ENCODE measurements at regions not wholly inside any gene's neighbourhood (a gene's known extent, or its start where the extent isn't known, plus 50 kb on each side); places are given as distances from the start of the nearest gene placed in this dataset.

DNA sequence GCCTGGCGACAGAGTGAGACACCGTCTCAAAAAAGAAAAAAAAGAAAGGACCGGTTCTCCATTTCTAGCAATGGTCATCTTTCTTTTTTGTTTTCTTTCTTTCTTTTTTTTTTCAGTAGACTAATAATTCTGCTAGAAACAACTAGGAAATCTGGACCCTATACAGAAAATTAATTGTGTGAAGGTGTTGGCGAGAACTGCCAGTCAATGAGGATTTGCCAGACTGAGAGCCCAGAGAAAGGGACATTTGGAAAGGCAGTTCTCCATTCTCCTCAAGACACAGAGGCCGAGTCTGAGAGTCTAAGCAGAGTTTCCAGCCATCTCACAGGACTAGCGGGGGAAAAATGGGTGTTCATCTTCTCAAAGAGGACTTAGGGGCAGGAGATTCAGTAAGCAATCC lies 123.6 kb upstream of the GPC1 start:
- peaks cover 1% of the 10 kb centered on the region for H3K27me3 Mint-ChIP-seq
- no peaks in the 10 kb centered on the region for H3K9me3 Mint-ChIP-seq
- no peak overlapping the region for H3K4me3 Mint-ChIP-seq
- no peak overlapping the region for H3K27ac Mint-ChIP-seq
- H3K4me1 Mint-ChIP-seq: no peaks in the 10 kb centered on the region
- DNase-seq (ENCODE audit: low spot score in 2 of 2) (no peak), ATAC-seq (ENCODE audit: low read depth) (no peak)
- H3K36me3 Mint-ChIP-seq: no peaks in the 10 kb centered on the region

DNA sequence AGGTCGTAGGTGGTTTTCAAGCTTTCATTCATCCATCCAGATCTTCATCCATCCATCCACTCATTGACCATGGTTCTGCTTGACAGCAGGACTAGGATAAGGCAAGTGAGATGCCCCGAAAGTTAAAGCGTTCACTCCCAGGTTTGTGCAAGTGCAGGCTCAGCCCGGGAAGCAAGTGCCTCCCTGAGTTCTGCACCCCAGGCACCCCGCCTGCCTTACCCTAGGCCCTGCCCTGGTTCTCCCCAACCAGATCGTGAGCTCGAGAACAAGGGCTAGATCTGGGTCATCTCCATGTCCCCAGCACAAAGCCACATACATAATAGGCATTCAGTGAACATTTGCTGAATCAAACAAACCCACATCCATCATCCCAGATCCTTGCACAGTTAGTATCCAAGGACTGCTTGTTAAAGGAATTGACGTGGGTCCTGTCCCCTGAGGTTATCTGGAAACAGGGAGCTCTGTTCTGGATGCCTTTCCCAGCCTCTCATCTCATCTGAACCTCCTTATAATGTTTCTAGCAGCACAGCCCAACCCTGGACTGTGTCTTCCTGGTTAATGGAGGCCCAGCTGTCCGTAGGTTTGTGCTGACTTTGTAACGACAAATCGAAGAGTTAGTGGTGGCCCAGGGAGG lies 116.1 kb upstream of the GPC1 start:
- H3K36me3 Mint-ChIP-seq: no peaks in the 10 kb centered on the region
- H3K9me3 Mint-ChIP-seq: no peaks in the 10 kb centered on the region
- ATAC-seq (ENCODE audit: low read depth): no peak
- no peaks in the 10 kb centered on the region for H3K4me1 Mint-ChIP-seq
- H3K27ac Mint-ChIP-seq: no peak overlapping the region
- peaks cover 7% of the 10 kb centered on the region for H3K27me3 Mint-ChIP-seq
- DNase-seq (ENCODE audit: low spot score in 2 of 2): no peak
- no peak overlapping the region for H3K4me3 Mint-ChIP-seq

DNA sequence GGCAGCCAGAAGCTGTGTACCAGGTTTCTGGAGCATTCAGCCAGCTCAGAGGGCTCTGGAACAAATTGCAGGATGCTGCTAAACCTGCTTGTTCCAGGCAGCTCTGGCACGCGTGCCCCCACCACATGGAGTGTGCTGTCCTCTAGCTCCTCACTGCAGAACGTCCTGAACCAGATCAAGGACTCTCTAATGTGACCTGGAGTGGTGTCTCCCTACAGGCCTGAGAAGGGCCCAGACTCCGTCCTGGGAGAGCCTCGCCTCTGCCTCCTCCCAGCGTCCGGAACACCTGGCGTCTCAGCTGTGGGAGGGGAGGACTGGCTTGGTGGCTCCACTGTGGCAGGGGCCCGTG lies 115.6 kb upstream of the GPC1 start:
- no peak for DNase-seq (ENCODE audit: low spot score in 2 of 2)
- peaks cover 7% of the 10 kb centered on the region for H3K27me3 Mint-ChIP-seq
- no peaks in the 10 kb centered on the region for H3K9me3 Mint-ChIP-seq
- no peak for ATAC-seq (ENCODE audit: low read depth)
- H3K27ac Mint-ChIP-seq: no peak overlapping the region
- H3K36me3 Mint-ChIP-seq: no peaks in the 10 kb centered on the region
- no peaks in the 10 kb centered on the region for H3K4me1 Mint-ChIP-seq
- no peak overlapping the region for H3K4me3 Mint-ChIP-seq

DNA sequence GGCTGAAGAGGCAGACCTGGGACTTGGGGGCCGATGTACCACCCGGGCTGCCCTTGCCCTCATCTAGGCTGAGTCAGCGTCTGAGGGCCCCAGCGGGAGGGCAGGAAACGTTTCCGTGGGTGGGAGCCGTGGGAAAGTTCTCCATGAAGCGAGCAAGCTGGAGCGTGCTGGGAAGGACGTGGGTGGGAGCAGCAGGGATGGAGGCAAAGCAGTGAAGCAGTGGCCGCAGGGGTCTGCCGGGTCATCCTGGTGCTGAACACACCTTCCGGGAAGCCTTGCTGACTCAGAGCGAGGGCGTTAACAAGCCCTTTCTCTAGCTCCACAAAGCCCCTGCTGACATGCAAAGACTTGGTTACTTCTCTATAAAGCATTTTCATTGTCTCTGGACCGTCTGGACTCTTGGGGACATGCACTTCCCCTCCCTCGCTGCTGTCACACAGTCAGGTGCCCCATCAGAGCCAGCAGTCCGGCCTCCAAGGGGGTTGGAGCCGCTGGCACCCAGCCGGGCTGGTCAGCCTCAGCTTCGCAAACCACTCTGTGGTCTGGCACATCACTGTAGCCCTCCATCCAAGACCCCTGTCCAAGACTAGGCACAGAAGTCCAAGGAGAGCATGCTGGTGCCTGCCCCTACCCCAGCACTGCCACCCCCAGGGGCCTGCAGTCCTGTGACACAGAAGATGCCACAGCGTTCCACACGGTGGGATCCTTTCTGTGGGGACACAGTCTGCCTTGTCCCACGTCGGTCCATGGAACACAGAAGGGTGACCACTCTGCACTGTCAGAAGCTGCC lies 115.1 kb upstream of the GPC1 start:
- Mint-ChIP-seq H3K27ac (no peak overlapping the region), H3K36me3 (no peaks in the 10 kb centered on the region), H3K9me3 (no peaks in the 10 kb centered on the region), H3K4me3 (no peak overlapping the region), H3K4me1 (no peaks in the 10 kb centered on the region), H3K27me3 (peaks cover 7% of the 10 kb centered on the region)
- ATAC-seq (ENCODE audit: low read depth) (no peak), DNase-seq (ENCODE audit: low spot score in 2 of 2) (no peak)

DNA sequence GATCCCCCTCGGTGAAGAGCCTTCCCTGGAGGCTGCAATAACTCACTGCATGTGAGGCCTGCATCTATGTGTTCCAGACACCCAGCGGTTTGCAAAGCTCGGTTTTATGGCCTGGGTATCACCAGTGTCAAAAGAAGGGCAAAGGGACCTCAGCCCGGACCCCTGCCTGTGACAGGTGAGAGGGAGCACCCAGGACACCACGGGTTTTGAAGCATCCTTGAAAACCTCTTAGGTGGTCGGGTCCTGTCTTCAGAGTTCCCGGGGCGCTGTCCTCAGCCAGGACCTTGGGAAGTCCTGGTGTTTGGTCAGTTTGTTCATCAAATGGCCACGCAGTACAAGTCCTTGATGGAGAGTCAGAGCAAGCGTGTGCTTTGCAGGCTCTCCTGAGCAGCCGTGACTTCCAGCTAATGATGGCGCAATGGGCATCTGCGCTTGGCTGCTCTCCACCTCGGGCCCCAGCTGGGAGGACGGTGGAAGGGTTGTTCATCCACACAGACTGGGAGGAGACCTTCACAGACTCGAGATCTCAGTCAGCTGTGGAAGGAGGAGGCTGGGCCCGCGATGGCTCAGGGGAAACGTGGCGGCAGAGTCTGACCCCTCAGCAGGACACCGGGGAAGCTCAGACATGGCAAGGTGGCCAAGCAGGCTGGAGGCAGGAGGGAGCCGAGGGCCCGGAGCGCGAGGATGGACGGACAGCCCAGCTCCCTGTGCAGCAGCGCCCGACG lies 113.1 kb upstream of the GPC1 start:
- Mint-ChIP-seq H3K36me3 (no peaks in the 10 kb centered on the region), H3K9me3 (no peaks in the 10 kb centered on the region), H3K27ac (no peak overlapping the region), H3K4me1 (no peaks in the 10 kb centered on the region), H3K4me3 (no peak overlapping the region), H3K27me3 (peaks cover 3% of the 10 kb centered on the region)
- no peak for DNase-seq (ENCODE audit: low spot score in 2 of 2)
- ATAC-seq (ENCODE audit: low read depth): no peak

DNA sequence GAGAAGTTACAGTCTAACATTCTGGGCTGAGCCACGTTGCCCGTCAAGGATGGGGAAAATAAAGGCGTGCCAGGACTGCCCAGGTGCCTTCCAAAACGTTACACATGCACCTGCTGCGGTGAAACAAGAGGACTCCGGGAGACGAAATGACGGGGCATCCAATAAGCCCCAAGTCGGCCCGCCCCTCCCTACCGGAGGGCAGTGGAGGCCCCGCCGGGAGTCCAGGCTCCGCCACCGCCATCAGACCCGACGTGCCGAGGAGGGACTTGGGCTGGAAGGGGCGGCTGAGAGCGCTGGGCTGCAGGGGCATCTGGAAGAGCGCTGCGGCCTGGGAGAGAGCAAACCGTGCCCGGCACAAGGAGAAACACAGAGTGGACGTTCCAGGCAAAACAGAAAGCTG lies 112.5 kb upstream of the GPC1 start:
- Mint-ChIP-seq H3K27me3 (peaks cover 3% of the 10 kb centered on the region), H3K27ac (no peak overlapping the region), H3K9me3 (no peaks in the 10 kb centered on the region), H3K36me3 (no peaks in the 10 kb centered on the region), H3K4me3 (no peak overlapping the region), H3K4me1 (no peaks in the 10 kb centered on the region)
- ATAC-seq (ENCODE audit: low read depth): no peak
- DNase-seq (ENCODE audit: low spot score in 2 of 2): no peak

DNA sequence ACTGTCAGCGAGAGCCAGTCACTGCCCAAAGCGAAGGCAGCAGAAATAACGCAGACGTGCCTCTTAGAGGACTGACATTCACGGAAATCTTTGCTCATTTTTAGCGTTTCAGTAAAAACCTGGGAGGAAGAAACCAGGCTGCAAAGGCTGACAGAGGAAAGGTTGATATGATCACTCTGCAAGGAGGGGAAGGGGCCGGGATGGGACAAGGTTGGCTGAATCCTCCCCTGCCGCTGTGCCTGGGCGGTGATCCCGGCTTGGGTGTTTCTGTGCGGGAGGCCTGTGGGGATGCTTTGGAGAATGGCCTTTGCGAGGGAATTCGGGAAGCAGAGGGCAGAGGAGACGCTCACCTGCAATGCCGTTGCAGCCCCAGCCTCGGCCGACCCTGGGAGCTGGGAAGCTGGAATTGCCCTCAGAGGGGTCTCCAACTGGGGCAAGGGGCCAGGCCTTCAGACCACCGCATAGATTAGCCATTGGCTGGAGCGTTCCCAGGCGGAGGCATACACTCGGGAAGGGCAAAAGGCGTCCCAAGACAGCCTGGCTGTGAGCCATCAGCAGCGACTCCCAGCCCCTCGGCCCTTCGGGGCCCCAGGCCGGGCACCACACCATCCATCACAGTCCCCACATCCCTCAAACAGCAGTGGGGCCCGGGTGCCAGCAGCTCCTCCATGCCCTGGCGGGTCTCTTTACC lies 111.7 kb upstream of the GPC1 start:
- ATAC-seq (ENCODE audit: low read depth): no peak

DNA sequence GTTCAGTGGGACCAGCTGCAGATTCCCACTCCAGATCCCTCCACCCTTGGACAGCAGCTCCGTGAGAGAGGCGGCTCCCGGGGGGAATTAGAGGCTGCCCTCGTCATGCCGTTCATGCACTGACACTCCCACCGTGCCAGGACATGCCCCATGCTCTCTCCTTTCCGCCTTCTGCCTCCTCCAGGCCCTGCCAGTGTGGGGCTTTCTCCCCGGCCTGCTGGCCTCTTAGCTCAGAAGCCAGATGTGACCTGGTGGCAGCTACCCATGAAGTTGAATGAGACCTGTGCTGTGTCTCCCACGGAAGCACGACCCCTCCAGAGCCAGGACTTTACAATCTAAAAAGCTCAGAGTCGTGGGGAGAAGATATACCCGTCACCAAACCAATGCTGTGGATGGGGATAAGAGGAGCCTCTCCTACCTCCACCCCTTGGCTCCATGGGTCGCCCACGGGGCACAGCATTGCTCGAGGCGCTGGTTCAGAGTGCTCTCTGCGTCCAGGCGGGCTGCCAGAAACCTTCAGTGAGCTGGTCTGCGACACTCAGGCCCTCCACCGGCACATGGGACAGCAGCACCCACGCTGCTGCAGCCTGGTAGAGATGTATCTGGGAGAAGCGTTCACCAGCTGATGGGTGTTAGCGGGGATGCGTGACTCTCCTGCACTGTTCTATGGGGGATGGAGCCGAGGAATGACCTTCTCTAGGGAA lies 111.0 kb upstream of the GPC1 start:
- Mint-ChIP-seq H3K4me3 (no peak overlapping the region), H3K4me1 (no peaks in the 10 kb centered on the region), H3K36me3 (no peaks in the 10 kb centered on the region), H3K27ac (no peak overlapping the region), H3K9me3 (no peaks in the 10 kb centered on the region), H3K27me3 (no peaks in the 10 kb centered on the region)
- DNase-seq (ENCODE audit: low spot score in 2 of 2) (no peak), ATAC-seq (ENCODE audit: low read depth) (no peak)

More for the DNA sequence above, 111.7 kb upstream of the GPC1 start:
- DNase-seq (ENCODE audit: low spot score in 2 of 2): no peak
- Mint-ChIP-seq H3K27ac (no peak overlapping the region), H3K4me1 (no peaks in the 10 kb centered on the region), H3K36me3 (no peaks in the 10 kb centered on the region), H3K9me3 (no peaks in the 10 kb centered on the region), H3K27me3 (no peaks in the 10 kb centered on the region), H3K4me3 (no peak overlapping the region)

DNA sequence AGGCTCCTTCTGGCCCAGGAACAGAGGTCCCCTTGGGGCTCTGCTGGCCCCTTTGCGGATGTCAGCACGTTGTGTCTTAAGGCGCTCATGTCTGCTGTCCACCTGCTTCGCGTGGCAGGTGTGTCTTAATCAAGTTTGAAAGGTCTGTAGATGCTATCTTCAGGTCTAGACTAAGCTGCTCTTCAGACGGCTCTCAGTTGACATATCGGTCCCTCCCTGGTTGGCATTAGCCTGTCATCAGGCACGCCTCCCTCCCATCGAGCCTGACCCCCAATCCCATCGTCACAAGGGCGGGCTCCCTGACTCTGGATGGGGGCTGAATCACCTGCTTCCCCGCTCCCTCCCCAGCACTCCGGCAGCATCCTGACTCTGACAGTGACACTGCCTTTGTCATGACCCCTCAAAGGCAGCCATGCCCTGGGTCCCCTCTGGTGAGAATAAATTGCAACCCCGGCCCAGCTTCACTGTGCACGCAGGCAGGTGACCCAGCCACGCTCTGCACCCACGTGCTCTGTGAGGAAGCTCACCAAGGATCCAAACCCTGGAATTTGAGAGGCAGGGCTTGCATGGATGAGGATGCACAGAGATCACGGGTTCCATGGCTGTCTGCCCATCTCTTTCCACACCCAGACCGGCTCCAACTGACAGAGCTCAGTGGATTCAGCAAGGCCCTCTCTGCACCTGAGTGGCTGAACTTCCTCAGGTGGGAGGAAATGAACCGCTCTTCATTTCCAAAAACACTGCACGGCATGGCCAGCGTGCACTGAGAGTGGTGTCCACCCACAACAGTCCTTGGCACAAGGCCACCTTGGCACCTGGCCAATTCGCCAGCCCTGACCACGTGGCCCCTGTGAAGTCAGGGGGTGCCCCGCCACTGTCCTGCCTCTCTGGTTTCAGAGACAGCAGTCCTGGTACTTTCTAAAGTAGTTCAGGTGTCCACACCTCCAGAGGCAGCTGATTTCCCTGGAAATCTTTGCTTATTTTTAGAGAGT lies 110.2 kb upstream of the GPC1 start:
- no peak for DNase-seq (ENCODE audit: low spot score in 2 of 2)
- H3K27me3 Mint-ChIP-seq: no peaks in the 10 kb centered on the region

DNA sequence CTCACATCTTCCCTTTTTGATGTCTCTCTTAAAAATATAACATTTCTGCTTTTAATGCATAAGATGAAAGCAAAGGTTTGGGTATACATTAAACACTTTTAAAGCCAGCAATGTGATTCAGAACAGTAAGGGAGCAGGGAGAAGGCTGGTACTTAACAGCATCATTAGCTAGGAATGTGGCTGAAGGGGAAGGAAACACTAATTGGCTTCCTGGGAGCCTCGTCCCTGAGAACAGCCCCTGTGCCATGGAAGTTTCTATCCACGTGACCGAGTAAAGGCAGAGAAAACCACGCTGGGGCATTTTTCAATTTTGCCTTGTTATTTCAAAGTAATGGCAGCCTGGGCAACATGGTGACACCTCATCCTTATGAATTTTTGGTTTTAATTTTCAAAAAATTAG lies 109.2 kb upstream of the GPC1 start:
- H3K27ac Mint-ChIP-seq: no peak overlapping the region
- no peaks in the 10 kb centered on the region for H3K36me3 Mint-ChIP-seq
- no peaks in the 10 kb centered on the region for H3K27me3 Mint-ChIP-seq
- H3K4me1 Mint-ChIP-seq: no peaks in the 10 kb centered on the region
- no peak for ATAC-seq (ENCODE audit: low read depth)
- no peak overlapping the region for H3K4me3 Mint-ChIP-seq
- DNase-seq (ENCODE audit: low spot score in 2 of 2): no peak
- H3K9me3 Mint-ChIP-seq: peaks cover under 1% of the 10 kb centered on the region

More for the DNA sequence above, 110.2 kb upstream of the GPC1 start:
- H3K27ac Mint-ChIP-seq: no peak overlapping the region
- H3K4me3 Mint-ChIP-seq: no peak overlapping the region
- H3K9me3 Mint-ChIP-seq: no peaks in the 10 kb centered on the region
- H3K36me3 Mint-ChIP-seq: no peaks in the 10 kb centered on the region
- H3K4me1 Mint-ChIP-seq: no peaks in the 10 kb centered on the region
- no peak for ATAC-seq (ENCODE audit: low read depth)

DNA sequence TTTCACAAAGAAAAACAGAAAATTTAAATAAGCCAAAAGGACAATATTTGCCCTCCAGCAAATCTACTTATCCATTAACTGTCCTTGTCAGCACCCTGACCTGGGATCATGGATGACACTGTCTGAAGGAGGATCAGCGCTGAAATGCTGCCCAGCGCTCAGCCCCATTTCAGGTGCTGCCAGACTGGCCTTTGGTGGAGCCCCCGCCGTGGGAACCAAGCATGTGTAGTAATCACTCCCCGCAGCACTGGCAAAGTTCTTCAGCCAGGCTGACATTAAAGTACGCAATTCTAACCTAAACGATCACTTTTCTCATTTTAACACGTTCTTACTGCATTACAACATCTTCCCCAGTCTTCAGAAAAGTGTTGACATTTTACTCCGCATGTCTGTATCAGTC lies 108.6 kb upstream of the GPC1 start:
- Mint-ChIP-seq H3K36me3 (no peaks in the 10 kb centered on the region), H3K9me3 (peaks cover 2% of the 10 kb centered on the region), H3K27me3 (no peaks in the 10 kb centered on the region), H3K27ac (no peak overlapping the region), H3K4me1 (no peaks in the 10 kb centered on the region), H3K4me3 (no peak overlapping the region)
- no peak for ATAC-seq (ENCODE audit: low read depth)
- DNase-seq (ENCODE audit: low spot score in 2 of 2): no peak

DNA sequence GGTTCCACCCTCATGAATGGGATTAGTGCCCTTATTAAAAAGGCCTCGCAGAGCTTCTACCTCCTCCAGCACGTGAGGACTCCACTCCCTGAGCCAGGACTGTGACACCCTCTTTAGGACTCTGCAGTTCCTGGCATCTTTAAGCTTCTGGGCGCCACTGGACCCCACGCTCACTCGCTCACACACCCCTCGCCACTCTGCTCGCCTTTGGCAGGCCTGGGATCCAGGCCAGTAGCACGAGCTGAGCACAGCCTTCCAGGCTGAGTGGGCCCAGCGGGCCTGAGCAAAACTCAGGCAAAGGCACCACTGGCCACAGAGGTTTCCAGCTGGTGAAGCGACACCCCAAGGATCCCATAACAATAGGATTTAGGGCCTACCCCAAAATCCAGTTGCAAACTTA lies 107.9 kb upstream of the GPC1 start:
- DNase-seq (ENCODE audit: low spot score in 2 of 2) (no peak), ATAC-seq (ENCODE audit: low read depth) (no peak)
- Mint-ChIP-seq H3K4me1 (no peaks in the 10 kb centered on the region), H3K27me3 (no peaks in the 10 kb centered on the region), H3K4me3 (no peak overlapping the region), H3K36me3 (no peaks in the 10 kb centered on the region), H3K9me3 (peaks cover 7% of the 10 kb centered on the region), H3K27ac (no peak overlapping the region)

DNA sequence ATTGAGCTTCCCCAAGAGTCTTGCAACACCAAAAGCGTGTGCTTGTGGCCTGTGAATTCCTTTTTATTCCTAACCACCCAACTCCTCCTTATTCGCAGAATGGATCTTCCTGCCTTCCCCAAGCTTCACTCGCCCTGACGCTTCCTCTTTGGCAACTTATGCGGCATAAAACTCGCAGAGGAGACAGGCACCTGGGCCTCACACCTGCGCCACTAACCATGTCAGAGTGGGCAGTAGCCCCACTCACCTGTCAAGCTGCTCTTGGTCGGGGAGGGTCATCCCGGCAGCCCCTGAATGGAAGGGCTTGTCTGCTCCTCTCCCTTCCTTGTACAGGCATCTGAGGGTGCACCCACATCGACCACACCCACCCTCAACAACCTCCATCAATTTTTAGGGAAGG lies 106.9 kb upstream of the GPC1 start:
- H3K4me3 Mint-ChIP-seq: no peak overlapping the region
- H3K9me3 Mint-ChIP-seq: peaks cover 7% of the 10 kb centered on the region
- no peak for DNase-seq (ENCODE audit: low spot score in 2 of 2)
- no peaks in the 10 kb centered on the region for H3K36me3 Mint-ChIP-seq
- H3K4me1 Mint-ChIP-seq: no peaks in the 10 kb centered on the region
- H3K27ac Mint-ChIP-seq: no peak overlapping the region
- no peak for ATAC-seq (ENCODE audit: low read depth)
- H3K27me3 Mint-ChIP-seq: no peaks in the 10 kb centered on the region

Data from memory B cell (primary cell).